ENCODE measurements at regions not wholly inside any gene's neighbourhood (a gene's known extent, or its start where the extent isn't known, plus 50 kb on each side); places are given as distances from the start of the nearest gene placed in this dataset.

DNA sequence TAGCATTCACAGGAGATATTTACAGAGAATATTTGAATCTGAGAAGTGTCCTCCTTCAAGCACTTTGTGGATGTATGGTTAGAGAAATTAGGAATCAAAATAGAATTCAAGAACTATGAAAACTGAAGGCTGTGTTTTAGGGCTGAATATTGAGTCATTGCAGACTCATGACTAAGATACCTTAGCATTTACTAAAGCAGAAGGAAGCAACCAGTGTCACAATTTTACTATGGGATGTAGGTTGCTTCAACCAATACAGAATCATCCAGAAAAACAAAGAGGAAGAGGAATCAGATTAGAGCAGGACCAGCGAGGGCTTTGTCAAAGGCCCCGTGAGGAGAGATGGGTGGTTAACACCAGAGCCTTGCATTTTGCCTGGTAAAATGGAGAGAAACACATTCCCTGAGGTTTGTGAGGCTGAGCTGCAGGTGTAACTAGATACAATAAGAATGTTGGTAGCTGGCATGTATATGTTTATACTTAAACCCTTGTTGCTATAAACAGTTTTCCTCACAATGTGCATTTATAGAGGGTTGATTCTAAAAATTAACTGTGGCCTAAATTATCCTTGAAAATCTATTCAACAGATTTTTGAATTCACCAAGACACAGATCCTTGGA, 518.1 kb downstream of the AGTPBP1 start:
- H3K4me2 ChIP-seq (replicated peaks; ENCODE audit: extremely low read depth, low read length, poor library complexity, severe bottlenecking): no peak overlapping the region
- no peaks in the 10 kb centered on the region for H3K4me1 Mint-ChIP-seq
- no CpG with 5 or more reads among the region's 2 CpGs for WGBS (ENCODE audit: insufficient coverage)
- no peaks in the 10 kb centered on the region for H3K79me2 ChIP-seq (ENCODE audit: insufficient read depth, low read length)
- H3K4me3 Mint-ChIP-seq: no peak overlapping the region
- no peaks in the 10 kb centered on the region for H3K9me3 ChIP-seq (replicated peaks in 1 of 2; ENCODE audit: control insufficient read depth in 1 of 2, insufficient read depth in 1 of 2, low read length in 2 of 2)
- peaks cover 0 to 7% (median 0%) of the 10 kb centered on the region in 3 donors for H3K27me3 Mint-ChIP-seq (ENCODE audit: low read depth in 3 of 3)
- no peak overlapping the region for H3K9ac ChIP-seq (ENCODE audit: insufficient read depth, low read length, poor library complexity, severe bottlenecking)
- no peaks in the 10 kb centered on the region for H3K36me3 Mint-ChIP-seq
- DNase-seq: no peak
- intact Hi-C loops (cut with micrococcal nuclease): no loop called here
- no peak overlapping the region for H2AFZ ChIP-seq (ENCODE audit: insufficient read depth, low read depth, low read length, poor library complexity, severe bottlenecking)
- no peaks in the 10 kb centered on the region for H3K4me1 ChIP-seq (ENCODE audit: control insufficient read depth in 1 of 2, insufficient read depth in 2 of 2, low read length in 2 of 2)
- no peaks in the 10 kb centered on the region for H3K27me3 ChIP-seq (ENCODE audit: control insufficient read depth in 2 of 2, insufficient read depth in 2 of 2, low read length in 2 of 2)
- no peaks in the 10 kb centered on the region for H3K36me3 ChIP-seq (replicated peaks in 1 of 2; ENCODE audit: control insufficient read depth in 1 of 2, insufficient read depth in 2 of 2, low read length in 2 of 2)
- no peak overlapping the region for H3K27ac Mint-ChIP-seq
- H3K4me3 ChIP-seq (replicated peaks in 1 of 3; ENCODE audit: low read depth in 2 of 3, low read length in 3 of 3): no peak overlapping the region
- TF ChIP-seq, protein P1, sequence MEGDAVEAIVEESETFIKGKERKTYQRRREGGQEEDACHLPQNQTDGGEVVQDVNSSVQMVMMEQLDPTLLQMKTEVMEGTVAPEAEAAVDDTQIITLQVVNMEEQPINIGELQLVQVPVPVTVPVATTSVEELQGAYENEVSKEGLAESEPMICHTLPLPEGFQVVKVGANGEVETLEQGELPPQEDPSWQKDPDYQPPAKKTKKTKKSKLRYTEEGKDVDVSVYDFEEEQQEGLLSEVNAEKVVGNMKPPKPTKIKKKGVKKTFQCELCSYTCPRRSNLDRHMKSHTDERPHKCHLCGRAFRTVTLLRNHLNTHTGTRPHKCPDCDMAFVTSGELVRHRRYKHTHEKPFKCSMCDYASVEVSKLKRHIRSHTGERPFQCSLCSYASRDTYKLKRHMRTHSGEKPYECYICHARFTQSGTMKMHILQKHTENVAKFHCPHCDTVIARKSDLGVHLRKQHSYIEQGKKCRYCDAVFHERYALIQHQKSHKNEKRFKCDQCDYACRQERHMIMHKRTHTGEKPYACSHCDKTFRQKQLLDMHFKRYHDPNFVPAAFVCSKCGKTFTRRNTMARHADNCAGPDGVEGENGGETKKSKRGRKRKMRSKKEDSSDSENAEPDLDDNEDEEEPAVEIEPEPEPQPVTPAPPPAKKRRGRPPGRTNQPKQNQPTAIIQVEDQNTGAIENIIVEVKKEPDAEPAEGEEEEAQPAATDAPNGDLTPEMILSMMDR (IDR thresholded peaks at IDR 0.05): no peak
- H4K20me1 ChIP-seq (ENCODE audit: insufficient read depth, low read length): no peaks in the 10 kb centered on the region
- H3K27ac ChIP-seq (ENCODE audit: low read depth in 1 of 2, low read length in 2 of 2): no peak overlapping the region
- H3K9me3 Mint-ChIP-seq: peaks cover 0 to 3% (median 2%) of the 10 kb centered on the region in 7 donors

DNA sequence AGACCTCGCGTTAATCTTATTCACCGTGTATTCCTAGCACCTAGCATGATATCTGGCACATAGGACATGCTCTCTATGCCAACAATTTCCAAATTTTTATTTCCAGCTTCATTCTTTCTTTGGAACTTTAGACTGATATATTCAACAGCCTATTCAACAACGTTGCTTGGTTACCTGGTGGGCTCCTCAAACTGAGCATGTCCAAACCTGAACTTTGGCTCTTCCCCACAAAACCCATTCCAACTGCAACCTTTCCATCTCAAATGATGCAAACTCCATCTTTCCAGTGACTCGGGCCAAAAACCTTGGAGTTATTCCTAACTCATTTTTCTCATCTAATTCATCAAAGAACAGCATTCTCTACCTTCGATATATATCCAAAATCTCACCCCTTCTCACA, 525.2 kb downstream of the AGTPBP1 start:
- H3K27ac Mint-ChIP-seq: no peak overlapping the region
- 96% methylated on average over 6 of the region's 6 CpGs for WGBS (ENCODE audit: insufficient coverage)
- H3K27me3 ChIP-seq (ENCODE audit: control insufficient read depth in 2 of 2, insufficient read depth in 2 of 2, low read length in 2 of 2): no peaks in the 10 kb centered on the region

More for the DNA sequence above, 525.2 kb downstream of the AGTPBP1 start:
- H3K27ac ChIP-seq (ENCODE audit: low read depth in 1 of 2, low read length in 2 of 2): no peak overlapping the region
- no peaks in the 10 kb centered on the region for H3K4me1 Mint-ChIP-seq
- H3K4me2 ChIP-seq (replicated peaks; ENCODE audit: extremely low read depth, low read length, poor library complexity, severe bottlenecking): no peak overlapping the region
- no peaks in the 10 kb centered on the region for H3K36me3 ChIP-seq (replicated peaks in 1 of 2; ENCODE audit: control insufficient read depth in 1 of 2, insufficient read depth in 2 of 2, low read length in 2 of 2)
- peaks cover 0 to 2% (median 2%) of the 10 kb centered on the region in 3 donors for H3K27me3 Mint-ChIP-seq (ENCODE audit: low read depth in 3 of 3)
- peaks cover 0 to 2% (median 0%) of the 10 kb centered on the region in 7 donors for H3K9me3 Mint-ChIP-seq
- intact Hi-C loops (cut with micrococcal nuclease): no loop called here
- H3K79me2 ChIP-seq (ENCODE audit: insufficient read depth, low read length): no peaks in the 10 kb centered on the region
- no peak for DNase-seq
- H4K20me1 ChIP-seq (ENCODE audit: insufficient read depth, low read length): no peaks in the 10 kb centered on the region
- no peaks in the 10 kb centered on the region for H3K9me3 ChIP-seq (replicated peaks in 1 of 2; ENCODE audit: control insufficient read depth in 1 of 2, insufficient read depth in 1 of 2, low read length in 2 of 2)
- H3K36me3 Mint-ChIP-seq: no peaks in the 10 kb centered on the region
- no peak overlapping the region for H3K9ac ChIP-seq (ENCODE audit: insufficient read depth, low read length, poor library complexity, severe bottlenecking)
- no peak overlapping the region for H3K4me3 ChIP-seq (replicated peaks in 1 of 3; ENCODE audit: low read depth in 2 of 3, low read length in 3 of 3)
- no peak overlapping the region for H2AFZ ChIP-seq (ENCODE audit: insufficient read depth, low read depth, low read length, poor library complexity, severe bottlenecking)
- no peaks in the 10 kb centered on the region for H3K4me1 ChIP-seq (ENCODE audit: control insufficient read depth in 1 of 2, insufficient read depth in 2 of 2, low read length in 2 of 2)
- TF ChIP-seq, protein P1 (IDR thresholded peaks at IDR 0.05): no peak
- no peak overlapping the region for H3K4me3 Mint-ChIP-seq

Measured in CD14-positive monocyte (primary cell).